Stimulated activated naive B cell treated with anti-CD40 and anti-IgM and Interleukin-4, amounts not matched to agents 10 μg/mL and 1 μg/mL and 100 μg/mL, for 72 hours (primary cell): ENCODE measurements at regions not wholly inside any gene's neighbourhood (a gene's known extent, or its start where the extent isn't known, plus 50 kb on each side); places are given as distances from the start of the nearest gene placed in this dataset.

Source experiments
- ATAC-seq, 2 donors: fragments of 150-1000 bp; cut with Tn5 transposase; replicated peaks; 2 replicates each; pipeline ENCODE4 v1.10.0; 2021; ENCODE audit warnings: moderate library complexity in 1 of 2
- DNase-seq: peaks from one replicate; pipeline ENCODE4 v3.0.0; 2021
- H3K27ac Mint-ChIP-seq: one replicate; pipeline ENCODE4 v1.8.0; 2022; ENCODE audit warnings: mild to moderate bottlenecking, mixed read lengths
- H3K27me3 Mint-ChIP-seq, 2 donors: one replicate each; pipeline ENCODE4 v1.8.0; 2022; ENCODE audit warnings: mixed read lengths in 2 of 2
- H3K36me3 Mint-ChIP-seq, 2 donors: one replicate each; pipeline ENCODE4 v1.8.0; 2022; ENCODE audit warnings: mixed read lengths in 2 of 2, mild to moderate bottlenecking in 1 of 2
- H3K4me1 Mint-ChIP-seq, 2 donors: one replicate each; pipeline ENCODE4 v1.8.0; 2022; ENCODE audit warnings: mixed read lengths in 2 of 2, mild to moderate bottlenecking in 1 of 2
- H3K4me3 Mint-ChIP-seq, 2 donors: one replicate each; pipeline ENCODE4 v1.8.0; 2022; ENCODE audit warnings: mild to moderate bottlenecking in 2 of 2, mixed read lengths in 2 of 2, moderate library complexity in 1 of 2
- H3K9me3 Mint-ChIP-seq, 2 donors: one replicate each; pipeline ENCODE4 v1.8.0; 2022; ENCODE audit warnings: mixed read lengths in 2 of 2, mild to moderate bottlenecking in 1 of 2

GRCh38 chr16:73434621-73435020 lies 386.7 kb upstream of the ZFHX3 start:
- no peaks in the 10 kb centered on the region for H3K4me1 Mint-ChIP-seq
- no peaks in the 10 kb centered on the region for H3K36me3 Mint-ChIP-seq
- H3K4me3 Mint-ChIP-seq, result no peak overlapping the region
- H3K9me3 Mint-ChIP-seq, result no peaks in the 10 kb centered on the region
- DNase-seq, result no peak
- no peak overlapping the region for H3K27ac Mint-ChIP-seq
- ATAC-seq, result no peak
- no peaks in the 10 kb centered on the region for H3K27me3 Mint-ChIP-seq

- Mint-ChIP-seq H3K27me3 (no peaks in the 10 kb centered on the region), H3K4me1 (no peaks in the 10 kb centered on the region), H3K36me3 (no peaks in the 10 kb centered on the region), H3K4me3 (no peak overlapping the region), H3K27ac (no peak overlapping the region), H3K9me3 (no peaks in the 10 kb centered on the region)
- no peak for ATAC-seq
- no peak for DNase-seq
Observed at GRCh38 chr16:73433731-73434307, 385.9 kb upstream of the ZFHX3 start.

DNA sequence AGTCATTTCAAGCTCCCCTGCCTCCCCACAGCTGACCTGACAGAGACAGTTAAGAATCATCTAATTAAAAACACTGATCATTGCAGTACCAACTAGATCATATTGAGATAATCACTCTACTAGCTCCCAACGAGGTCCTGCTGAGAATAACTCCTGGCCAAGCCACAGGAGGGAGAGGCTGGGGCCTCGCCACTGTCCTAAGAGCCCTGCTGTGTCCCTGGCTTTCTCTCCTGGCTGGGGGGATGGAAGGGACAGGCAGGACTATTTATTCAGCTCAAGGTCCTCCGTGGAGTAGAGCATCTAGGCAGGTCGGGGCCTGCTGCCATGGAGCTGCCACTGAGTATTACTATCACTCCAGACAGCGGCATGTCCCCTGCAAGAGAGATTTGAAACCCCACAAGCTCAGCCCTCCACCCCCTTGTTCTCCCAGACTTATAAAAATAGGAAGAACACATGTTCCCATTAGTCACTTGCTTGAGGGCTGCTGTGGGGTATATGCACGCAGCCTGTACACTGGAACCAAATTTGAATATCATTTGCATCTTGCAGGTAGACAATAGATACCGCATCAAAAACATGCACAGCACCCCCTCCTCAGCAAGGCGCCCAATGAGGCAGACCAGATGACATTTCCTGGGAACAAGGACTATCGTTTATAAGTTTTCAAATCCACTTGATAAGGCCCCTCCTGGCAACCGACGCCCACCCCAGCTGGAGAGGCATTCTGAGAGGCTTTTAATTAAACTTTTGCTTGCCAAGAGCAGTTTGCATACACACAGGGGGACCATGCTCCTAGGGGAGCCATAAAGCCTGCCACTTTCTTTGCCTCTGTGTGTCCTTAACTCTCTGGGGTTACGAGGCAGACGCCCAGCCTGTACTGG lies 385.2 kb upstream of the ZFHX3 start:
- no peaks in the 10 kb centered on the region for H3K4me1 Mint-ChIP-seq
- ATAC-seq (no peak), DNase-seq (no peak)
- no peaks in the 10 kb centered on the region for H3K27me3 Mint-ChIP-seq
- no peaks in the 10 kb centered on the region for H3K36me3 Mint-ChIP-seq
- H3K4me3 Mint-ChIP-seq, result no peak overlapping the region
- H3K9me3 Mint-ChIP-seq, result no peaks in the 10 kb centered on the region
- no peak overlapping the region for H3K27ac Mint-ChIP-seq

GRCh38 chr16:73430138-73430537 lies 382.2 kb upstream of the ZFHX3 start:
- no peaks in the 10 kb centered on the region for H3K4me1 Mint-ChIP-seq
- no peak overlapping the region for H3K4me3 Mint-ChIP-seq
- no peak overlapping the region for H3K27ac Mint-ChIP-seq
- ATAC-seq (no peak), DNase-seq (no peak)
- H3K36me3 Mint-ChIP-seq, result no peaks in the 10 kb centered on the region
- peaks cover 4 to 6% of the 10 kb centered on the region in 2 donors for H3K27me3 Mint-ChIP-seq
- no peaks in the 10 kb centered on the region for H3K9me3 Mint-ChIP-seq

- Mint-ChIP-seq H3K36me3 (no peaks in the 10 kb centered on the region), H3K4me1 (no peaks in the 10 kb centered on the region), H3K27ac (no peak overlapping the region), H3K4me3 (no peak overlapping the region), H3K27me3 (peaks cover 4 to 6% of the 10 kb centered on the region in 2 donors), H3K9me3 (no peaks in the 10 kb centered on the region)
- DNase-seq (no peak), ATAC-seq (no peak)
Observed at GRCh38 chr16:73428121-73428520, 380.2 kb upstream of the ZFHX3 start.

DNA sequence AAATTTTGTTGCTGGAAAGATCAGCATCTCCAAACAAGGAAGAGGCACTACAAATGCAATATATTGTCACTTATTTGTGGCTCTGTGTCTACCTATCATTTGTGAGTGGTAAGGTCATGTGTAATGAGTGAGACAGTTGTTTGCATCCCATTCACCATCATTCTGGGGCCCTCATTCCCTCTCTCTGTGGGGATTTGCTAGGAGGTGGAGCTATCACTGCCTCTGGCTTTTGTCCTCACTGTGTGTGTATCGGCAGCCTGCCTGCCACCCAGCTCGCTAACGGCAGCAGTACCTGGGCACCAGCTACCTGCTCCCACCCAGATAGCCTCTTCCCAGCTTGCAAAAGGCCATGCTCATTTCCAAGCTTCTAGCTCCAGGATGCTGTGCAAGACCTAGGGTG lies 379.2 kb upstream of the ZFHX3 start:
- no peak overlapping the region for H3K4me3 Mint-ChIP-seq
- no peaks in the 10 kb centered on the region for H3K36me3 Mint-ChIP-seq
- H3K4me1 Mint-ChIP-seq, result no peaks in the 10 kb centered on the region
- DNase-seq (no peak), ATAC-seq (no peak)
- H3K27ac Mint-ChIP-seq, result no peak overlapping the region
- no peaks in the 10 kb centered on the region for H3K9me3 Mint-ChIP-seq
- H3K27me3 Mint-ChIP-seq, result peaks cover 4 to 6% of the 10 kb centered on the region in 2 donors

DNA sequence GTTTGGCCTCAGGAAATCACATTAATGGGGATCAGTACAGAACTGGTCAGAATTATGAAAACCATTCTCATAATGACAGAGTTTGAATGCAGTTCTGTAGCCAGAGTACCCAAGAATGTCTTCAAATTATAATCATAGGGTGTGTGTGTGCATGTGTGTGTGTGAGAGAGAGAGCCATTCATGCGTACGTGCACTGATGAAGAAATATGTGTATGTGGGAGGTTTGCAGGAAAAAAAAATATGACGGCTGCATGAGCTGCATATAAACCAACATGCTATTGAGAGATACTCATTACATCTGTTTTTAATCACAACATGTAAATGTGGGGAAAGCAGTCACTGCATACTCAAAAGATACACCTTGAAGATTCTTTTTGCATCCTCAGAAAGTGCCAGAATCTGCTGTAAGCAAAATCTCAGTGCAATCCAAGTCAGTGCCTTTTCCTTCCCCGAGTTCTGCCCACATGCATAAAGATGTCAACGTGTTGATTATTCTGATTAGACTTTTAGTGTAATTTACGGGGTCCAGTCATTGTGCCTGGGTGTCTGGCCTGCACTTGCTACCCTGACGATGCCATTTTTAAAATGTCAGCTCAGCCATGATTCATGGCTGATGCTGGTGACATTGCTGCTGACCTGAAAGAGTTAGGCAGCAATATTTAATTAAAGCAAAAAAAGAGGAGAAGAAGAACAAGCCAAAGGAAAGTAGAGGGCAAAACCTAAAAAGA lies 378.7 kb upstream of the ZFHX3 start:
- no peak for DNase-seq
- Mint-ChIP-seq H3K36me3 (no peaks in the 10 kb centered on the region), H3K4me1 (no peaks in the 10 kb centered on the region), H3K4me3 (no peak overlapping the region), H3K9me3 (no peaks in the 10 kb centered on the region), H3K27me3 (peaks cover 4 to 6% of the 10 kb centered on the region in 2 donors), H3K27ac (no peak overlapping the region)
- ATAC-seq, result no peak

- ATAC-seq (no peak), DNase-seq (no peak)
- Mint-ChIP-seq H3K27ac (no peak overlapping the region), H3K9me3 (no peaks in the 10 kb centered on the region), H3K36me3 (no peaks in the 10 kb centered on the region), H3K4me3 (no peak overlapping the region), H3K4me1 (no peaks in the 10 kb centered on the region), H3K27me3 (no peaks in the 10 kb centered on the region)
Observed at GRCh38 chr16:73420676-73421075, 372.7 kb upstream of the ZFHX3 start.

DNA sequence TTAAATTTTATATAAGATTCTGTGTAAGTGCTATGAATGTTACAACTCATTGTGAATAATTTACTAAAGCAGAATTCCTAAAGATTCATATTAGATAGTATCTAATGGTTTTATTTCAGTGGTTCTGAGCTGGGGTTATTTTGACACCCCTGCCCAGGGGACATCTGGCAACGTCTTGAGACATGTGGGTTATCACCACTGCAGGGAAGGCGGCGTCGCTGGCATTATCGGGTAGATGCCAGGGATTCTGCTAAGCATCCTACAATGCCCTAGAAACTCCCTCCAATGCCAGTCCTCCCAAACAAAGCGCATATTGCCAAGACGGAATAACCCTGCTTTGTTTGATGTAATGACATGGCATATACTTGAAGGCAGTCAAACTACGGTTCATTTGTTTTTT lies 372.3 kb upstream of the ZFHX3 start:
- H3K9me3 Mint-ChIP-seq, result no peaks in the 10 kb centered on the region
- H3K4me3 Mint-ChIP-seq, result no peak overlapping the region
- no peaks in the 10 kb centered on the region for H3K4me1 Mint-ChIP-seq
- H3K36me3 Mint-ChIP-seq, result no peaks in the 10 kb centered on the region
- no peak overlapping the region for H3K27ac Mint-ChIP-seq
- DNase-seq (no peak), ATAC-seq (no peak)
- H3K27me3 Mint-ChIP-seq, result no peaks in the 10 kb centered on the region

- no peak for DNase-seq
- no peaks in the 10 kb centered on the region for H3K9me3 Mint-ChIP-seq
- no peaks in the 10 kb centered on the region for H3K4me1 Mint-ChIP-seq
- H3K27ac Mint-ChIP-seq, result no peak overlapping the region
- ATAC-seq, result no peak
- no peak overlapping the region for H3K4me3 Mint-ChIP-seq
- no peaks in the 10 kb centered on the region for H3K36me3 Mint-ChIP-seq
- peaks cover 0 to under 1% of the 10 kb centered on the region in 2 donors for H3K27me3 Mint-ChIP-seq
Observed at GRCh38 chr16:73418691-73419090, 370.8 kb upstream of the ZFHX3 start.

DNA sequence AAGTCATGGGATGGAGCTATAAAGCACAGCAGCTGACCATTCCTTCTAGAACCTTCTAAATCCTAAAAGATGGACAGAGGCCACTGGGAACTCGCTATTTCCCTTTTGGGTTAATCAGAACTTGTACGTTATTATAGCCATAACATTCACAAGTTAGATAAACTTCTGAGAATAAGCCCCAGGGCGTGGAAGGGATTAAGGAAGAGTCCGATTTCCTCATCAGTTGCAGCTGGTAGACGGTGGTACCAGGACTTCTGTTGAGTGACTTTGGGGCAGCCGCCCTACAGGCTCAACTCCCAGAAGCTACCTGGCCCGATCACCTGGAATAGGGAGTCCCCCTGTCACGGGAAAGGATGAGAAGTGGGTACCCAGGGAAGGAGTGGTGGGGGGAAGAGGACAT lies 370.1 kb upstream of the ZFHX3 start:
- DNase-seq, result no peak

GRCh38 chr16:73415286-73415685 lies 367.4 kb upstream of the ZFHX3 start:
- H3K4me1 Mint-ChIP-seq, result no peaks in the 10 kb centered on the region
- H3K27ac Mint-ChIP-seq, result no peak overlapping the region
- H3K36me3 Mint-ChIP-seq, result no peaks in the 10 kb centered on the region
- ATAC-seq (no peak), DNase-seq (no peak)
- H3K9me3 Mint-ChIP-seq, result no peaks in the 10 kb centered on the region
- no peak overlapping the region for H3K4me3 Mint-ChIP-seq
- peaks cover 0 to 9% of the 10 kb centered on the region in 2 donors for H3K27me3 Mint-ChIP-seq

More for the DNA sequence above, 370.1 kb upstream of the ZFHX3 start:
- no peak overlapping the region for H3K4me3 Mint-ChIP-seq
- H3K27ac Mint-ChIP-seq, result no peak overlapping the region
- peaks cover 0 to 7% of the 10 kb centered on the region in 2 donors for H3K27me3 Mint-ChIP-seq
- no peaks in the 10 kb centered on the region for H3K9me3 Mint-ChIP-seq
- H3K36me3 Mint-ChIP-seq, result no peaks in the 10 kb centered on the region
- no peak for ATAC-seq
- H3K4me1 Mint-ChIP-seq, result no peaks in the 10 kb centered on the region

GRCh38 chr16:73414638-73415037 lies 366.7 kb upstream of the ZFHX3 start:
- H3K27me3 Mint-ChIP-seq, result peaks cover 0 to 9% of the 10 kb centered on the region in 2 donors
- no peak overlapping the region for H3K4me3 Mint-ChIP-seq
- no peaks in the 10 kb centered on the region for H3K36me3 Mint-ChIP-seq
- DNase-seq, result no peak
- peaks cover 0 to under 1% of the 10 kb centered on the region in 2 donors for H3K9me3 Mint-ChIP-seq
- H3K4me1 Mint-ChIP-seq, result no peaks in the 10 kb centered on the region
- no peak for ATAC-seq
- H3K27ac Mint-ChIP-seq, result no peak overlapping the region

- Mint-ChIP-seq H3K27ac (no peak overlapping the region), H3K4me1 (no peaks in the 10 kb centered on the region), H3K27me3 (peaks cover 0 to 9% of the 10 kb centered on the region in 2 donors), H3K9me3 (peaks cover 0 to 2% of the 10 kb centered on the region in 2 donors), H3K36me3 (no peaks in the 10 kb centered on the region), H3K4me3 (no peak overlapping the region)
- DNase-seq (no peak), ATAC-seq (no peak)
Observed at GRCh38 chr16:73413830-73414190, 365.9 kb upstream of the ZFHX3 start.
